ENCODE measurements at regions not wholly inside any gene's neighbourhood (a gene's known extent, or its start where the extent isn't known, plus 50 kb on each side); places are given as distances from the start of the nearest gene placed in this dataset.

- Histone ChIP-seq H3K4me1 (replicated peaks; ENCODE audit: insufficient read depth) (peaks cover 28% of the 10 kb centered on the region), H3K27ac (no peak overlapping the region), H3K36me3 (ENCODE audit: low read depth) (no peaks in the 10 kb centered on the region), H2AFZ (no peak overlapping the region), H4K20me1 (ENCODE audit: insufficient read depth) (no peaks in the 10 kb centered on the region), H3K79me2 (ENCODE audit: low read depth) (no peaks in the 10 kb centered on the region), H3F3A (ENCODE audit: insufficient read depth, low read depth) (peaks cover 28% of the 10 kb centered on the region), H3K9me3 (ENCODE audit: insufficient read depth, low read depth) (no peaks in the 10 kb centered on the region), H3K4me3 (no peak overlapping the region), H3K4me2 (no peak overlapping the region), H3K27me3 (ENCODE audit: insufficient read depth, low read depth) (no peaks in the 10 kb centered on the region), H3K9me2 (ENCODE audit: insufficient read depth) (no peaks in the 10 kb centered on the region)
- DNase-seq = no peak
- no TSS peak for BruUV-seq (replicated peaks)
- intact Hi-C loops (cut with micrococcal nuclease; ENCODE audit: unreplicated experiment) = no loop called here
- CTCF ChIA-PET = no interaction called here
- no peak for TF ChIP-seq EZH2 (IDR thresholded peaks at IDR 0.05; ENCODE audit: low read depth)
- TF ChIP-seq, protein P1, sequence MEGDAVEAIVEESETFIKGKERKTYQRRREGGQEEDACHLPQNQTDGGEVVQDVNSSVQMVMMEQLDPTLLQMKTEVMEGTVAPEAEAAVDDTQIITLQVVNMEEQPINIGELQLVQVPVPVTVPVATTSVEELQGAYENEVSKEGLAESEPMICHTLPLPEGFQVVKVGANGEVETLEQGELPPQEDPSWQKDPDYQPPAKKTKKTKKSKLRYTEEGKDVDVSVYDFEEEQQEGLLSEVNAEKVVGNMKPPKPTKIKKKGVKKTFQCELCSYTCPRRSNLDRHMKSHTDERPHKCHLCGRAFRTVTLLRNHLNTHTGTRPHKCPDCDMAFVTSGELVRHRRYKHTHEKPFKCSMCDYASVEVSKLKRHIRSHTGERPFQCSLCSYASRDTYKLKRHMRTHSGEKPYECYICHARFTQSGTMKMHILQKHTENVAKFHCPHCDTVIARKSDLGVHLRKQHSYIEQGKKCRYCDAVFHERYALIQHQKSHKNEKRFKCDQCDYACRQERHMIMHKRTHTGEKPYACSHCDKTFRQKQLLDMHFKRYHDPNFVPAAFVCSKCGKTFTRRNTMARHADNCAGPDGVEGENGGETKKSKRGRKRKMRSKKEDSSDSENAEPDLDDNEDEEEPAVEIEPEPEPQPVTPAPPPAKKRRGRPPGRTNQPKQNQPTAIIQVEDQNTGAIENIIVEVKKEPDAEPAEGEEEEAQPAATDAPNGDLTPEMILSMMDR (conservative IDR thresholded peaks at IDR 0.05) = no peak
- POLR2A ChIA-PET (ENCODE audit: unreplicated experiment) = no interaction called here
These were observed 52.3 kb upstream of the MRTFB start for GRCh38 chr16:14018851-14019250.

- TF ChIP-seq, protein P1 (conservative IDR thresholded peaks at IDR 0.05) = no peak
- TF ChIP-seq EZH2 (IDR thresholded peaks at IDR 0.05; ENCODE audit: low read depth) = no peak
- BruUV-seq (replicated peaks) = no TSS peak
- Histone ChIP-seq H3K4me1 (replicated peaks; ENCODE audit: insufficient read depth) (peaks cover 24% of the 10 kb centered on the region), H3K27me3 (ENCODE audit: insufficient read depth, low read depth) (no peaks in the 10 kb centered on the region), H3K27ac (no peak overlapping the region), H3K4me2 (no peak overlapping the region), H3K79me2 (ENCODE audit: low read depth) (no peaks in the 10 kb centered on the region), H4K20me1 (ENCODE audit: insufficient read depth) (no peaks in the 10 kb centered on the region), H3K36me3 (ENCODE audit: low read depth) (no peaks in the 10 kb centered on the region), H3K9me2 (ENCODE audit: insufficient read depth) (no peaks in the 10 kb centered on the region), H3K9me3 (ENCODE audit: insufficient read depth, low read depth) (no peaks in the 10 kb centered on the region), H3F3A (ENCODE audit: insufficient read depth, low read depth) (peaks cover 16% of the 10 kb centered on the region), H2AFZ (no peak overlapping the region), H3K4me3 (no peak overlapping the region)
- CTCF ChIA-PET = no interaction called here
- POLR2A ChIA-PET (ENCODE audit: unreplicated experiment) = no interaction called here
- intact Hi-C loops (cut with micrococcal nuclease; ENCODE audit: unreplicated experiment) = no loop called here
- no peak for DNase-seq
These were observed 51.0 kb upstream of the MRTFB start for GRCh38 chr16:14020141-14020540.
